ENCODE measurements at regions not wholly inside any gene's neighbourhood (a gene's known extent, or its start where the extent isn't known, plus 50 kb on each side); places are given as distances from the start of the nearest gene placed in this dataset.

DNA sequence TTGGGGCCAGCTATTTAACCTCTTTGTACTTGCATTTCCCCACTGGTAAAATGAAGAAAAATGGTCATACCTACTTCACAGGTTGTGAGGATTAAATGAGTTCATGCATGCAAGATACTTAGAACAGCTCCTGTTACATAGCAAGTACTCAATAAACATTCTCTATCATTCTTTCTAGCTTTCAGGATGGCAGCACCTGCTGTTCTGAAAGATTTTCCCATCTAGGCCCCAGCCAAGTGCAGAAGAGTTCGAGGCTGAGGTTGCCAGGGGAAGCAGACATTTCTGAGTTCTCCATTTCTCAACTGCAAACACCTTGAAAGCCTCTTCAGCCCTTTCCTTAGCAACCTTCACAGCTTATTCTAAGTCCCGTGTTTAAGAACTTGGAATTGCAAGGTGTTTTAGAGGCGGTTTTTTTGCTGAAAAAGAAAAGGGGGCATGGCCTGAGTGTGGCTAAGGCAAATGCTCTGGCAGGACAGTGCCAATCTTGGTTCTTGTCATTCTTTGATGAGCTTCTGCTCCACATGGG lies 73.0 kb upstream of the PRMT8 start:
- no peak overlapping the region for H3K27ac ChIP-seq (replicated peaks)
- no peak for DNase-seq (ENCODE audit: low read depth in 1 of 2, low spot score in 1 of 2)
- no peak overlapping the region for H3K4me3 ChIP-seq (replicated peaks; ENCODE audit: insufficient read depth, low read length)
- TF ChIP-seq GABPA (IDR thresholded peaks at IDR 0.05; ENCODE audit: low read depth) = no peak
- TF ChIP-seq POLR2AphosphoS5 (IDR thresholded peaks at IDR 0.05; ENCODE audit: low read depth) = no peak
- TF ChIP-seq, protein P1, sequence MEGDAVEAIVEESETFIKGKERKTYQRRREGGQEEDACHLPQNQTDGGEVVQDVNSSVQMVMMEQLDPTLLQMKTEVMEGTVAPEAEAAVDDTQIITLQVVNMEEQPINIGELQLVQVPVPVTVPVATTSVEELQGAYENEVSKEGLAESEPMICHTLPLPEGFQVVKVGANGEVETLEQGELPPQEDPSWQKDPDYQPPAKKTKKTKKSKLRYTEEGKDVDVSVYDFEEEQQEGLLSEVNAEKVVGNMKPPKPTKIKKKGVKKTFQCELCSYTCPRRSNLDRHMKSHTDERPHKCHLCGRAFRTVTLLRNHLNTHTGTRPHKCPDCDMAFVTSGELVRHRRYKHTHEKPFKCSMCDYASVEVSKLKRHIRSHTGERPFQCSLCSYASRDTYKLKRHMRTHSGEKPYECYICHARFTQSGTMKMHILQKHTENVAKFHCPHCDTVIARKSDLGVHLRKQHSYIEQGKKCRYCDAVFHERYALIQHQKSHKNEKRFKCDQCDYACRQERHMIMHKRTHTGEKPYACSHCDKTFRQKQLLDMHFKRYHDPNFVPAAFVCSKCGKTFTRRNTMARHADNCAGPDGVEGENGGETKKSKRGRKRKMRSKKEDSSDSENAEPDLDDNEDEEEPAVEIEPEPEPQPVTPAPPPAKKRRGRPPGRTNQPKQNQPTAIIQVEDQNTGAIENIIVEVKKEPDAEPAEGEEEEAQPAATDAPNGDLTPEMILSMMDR (IDR thresholded peaks at IDR 0.05; ENCODE audit: insufficient read depth, low read length) = no peak
- TF ChIP-seq, protein P2, sequence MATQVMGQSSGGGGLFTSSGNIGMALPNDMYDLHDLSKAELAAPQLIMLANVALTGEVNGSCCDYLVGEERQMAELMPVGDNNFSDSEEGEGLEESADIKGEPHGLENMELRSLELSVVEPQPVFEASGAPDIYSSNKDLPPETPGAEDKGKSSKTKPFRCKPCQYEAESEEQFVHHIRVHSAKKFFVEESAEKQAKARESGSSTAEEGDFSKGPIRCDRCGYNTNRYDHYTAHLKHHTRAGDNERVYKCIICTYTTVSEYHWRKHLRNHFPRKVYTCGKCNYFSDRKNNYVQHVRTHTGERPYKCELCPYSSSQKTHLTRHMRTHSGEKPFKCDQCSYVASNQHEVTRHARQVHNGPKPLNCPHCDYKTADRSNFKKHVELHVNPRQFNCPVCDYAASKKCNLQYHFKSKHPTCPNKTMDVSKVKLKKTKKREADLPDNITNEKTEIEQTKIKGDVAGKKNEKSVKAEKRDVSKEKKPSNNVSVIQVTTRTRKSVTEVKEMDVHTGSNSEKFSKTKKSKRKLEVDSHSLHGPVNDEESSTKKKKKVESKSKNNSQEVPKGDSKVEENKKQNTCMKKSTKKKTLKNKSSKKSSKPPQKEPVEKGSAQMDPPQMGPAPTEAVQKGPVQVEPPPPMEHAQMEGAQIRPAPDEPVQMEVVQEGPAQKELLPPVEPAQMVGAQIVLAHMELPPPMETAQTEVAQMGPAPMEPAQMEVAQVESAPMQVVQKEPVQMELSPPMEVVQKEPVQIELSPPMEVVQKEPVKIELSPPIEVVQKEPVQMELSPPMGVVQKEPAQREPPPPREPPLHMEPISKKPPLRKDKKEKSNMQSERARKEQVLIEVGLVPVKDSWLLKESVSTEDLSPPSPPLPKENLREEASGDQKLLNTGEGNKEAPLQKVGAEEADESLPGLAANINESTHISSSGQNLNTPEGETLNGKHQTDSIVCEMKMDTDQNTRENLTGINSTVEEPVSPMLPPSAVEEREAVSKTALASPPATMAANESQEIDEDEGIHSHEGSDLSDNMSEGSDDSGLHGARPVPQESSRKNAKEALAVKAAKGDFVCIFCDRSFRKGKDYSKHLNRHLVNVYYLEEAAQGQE (IDR thresholded peaks at IDR 0.05; ENCODE audit: insufficient replicate concordance, low read depth) = no peak
- no peak for TF ChIP-seq SPI1 (IDR thresholded peaks at IDR 0.05; ENCODE audit: borderline replicate concordance, low read depth)
- H3K27me3 ChIP-seq (ENCODE audit: insufficient read depth, poor library complexity, severe bottlenecking) = no peaks in the 10 kb centered on the region

DNA sequence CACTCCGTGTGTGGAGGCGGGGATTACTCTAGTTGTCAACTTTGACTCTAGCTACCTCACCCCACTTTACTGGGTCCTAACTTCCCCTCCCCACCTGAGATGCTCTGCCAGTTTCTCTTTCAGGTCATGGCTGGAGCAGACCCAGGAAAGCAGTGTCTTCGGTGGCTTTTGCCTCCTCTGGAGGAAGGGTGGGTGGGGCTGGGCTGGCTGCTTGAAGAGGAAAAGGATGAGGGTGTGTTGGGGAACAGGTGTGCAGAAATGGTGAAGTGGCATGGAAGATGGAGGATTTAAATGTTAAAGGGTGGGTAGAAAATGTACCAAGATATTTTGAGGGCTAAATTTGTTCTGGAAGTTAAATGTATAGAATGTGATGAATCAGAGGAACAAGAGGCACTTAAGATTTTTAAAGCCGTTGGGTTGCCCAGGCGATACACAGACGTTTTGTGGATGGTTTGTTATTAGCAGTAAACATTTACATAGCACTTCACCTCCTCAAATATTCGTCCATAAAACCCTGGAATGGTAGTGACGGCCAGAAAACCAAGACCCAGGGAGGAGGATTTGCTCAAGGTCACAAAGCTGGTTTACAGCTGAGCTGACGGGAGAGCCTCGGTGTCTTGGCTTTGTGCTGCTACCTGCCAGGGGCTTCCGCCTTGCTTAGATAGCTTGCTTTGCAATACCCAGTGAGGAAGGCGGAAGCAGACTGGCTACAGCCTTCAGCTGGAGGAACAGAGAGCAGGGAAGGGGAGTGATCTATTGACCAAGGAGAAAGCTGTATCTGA lies 72.2 kb upstream of the PRMT8 start:
- Histone ChIP-seq H3K27ac (replicated peaks) (no peak overlapping the region), H3K4me3 (replicated peaks; ENCODE audit: insufficient read depth, low read length) (no peak overlapping the region), H3K27me3 (ENCODE audit: insufficient read depth, poor library complexity, severe bottlenecking) (no peaks in the 10 kb centered on the region)
- TF ChIP-seq, protein P2 (IDR thresholded peaks at IDR 0.05; ENCODE audit: insufficient replicate concordance, low read depth) = no peak
- TF ChIP-seq SPI1 (IDR thresholded peaks at IDR 0.05; ENCODE audit: borderline replicate concordance, low read depth) = no peak
- no peak for TF ChIP-seq POLR2AphosphoS5 (IDR thresholded peaks at IDR 0.05; ENCODE audit: low read depth)
- TF ChIP-seq, protein P1 (IDR thresholded peaks at IDR 0.05; ENCODE audit: insufficient read depth, low read length) = no peak
- no peak for TF ChIP-seq GABPA (IDR thresholded peaks at IDR 0.05; ENCODE audit: low read depth)
- no peak for DNase-seq (ENCODE audit: low read depth in 1 of 2, low spot score in 1 of 2)

DNA sequence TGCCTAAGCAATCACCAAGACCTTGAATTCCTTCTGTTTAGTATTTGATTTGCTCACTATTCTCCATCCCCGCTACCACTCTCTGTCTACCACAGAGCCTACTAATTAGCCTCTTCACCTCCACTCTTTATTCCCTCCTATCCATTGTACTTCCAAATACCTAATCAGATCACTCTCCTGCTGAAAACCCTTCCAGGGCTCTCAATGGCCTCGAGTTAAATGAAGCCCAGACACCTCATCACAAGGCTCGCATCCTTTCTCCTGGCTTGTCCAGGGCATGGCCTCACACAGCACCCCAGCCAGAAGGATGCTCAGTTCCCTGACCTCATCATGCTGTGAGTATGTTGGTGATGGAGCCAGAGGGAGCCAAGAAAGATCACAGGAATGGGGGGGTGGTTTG lies 71.4 kb upstream of the PRMT8 start:
- Histone ChIP-seq H3K4me3 (replicated peaks; ENCODE audit: insufficient read depth, low read length) (no peak overlapping the region), H3K27me3 (ENCODE audit: insufficient read depth, poor library complexity, severe bottlenecking) (no peaks in the 10 kb centered on the region), H3K27ac (replicated peaks) (no peak overlapping the region)
- DNase-seq (ENCODE audit: low read depth in 1 of 2, low spot score in 1 of 2) = no peak
- TF ChIP-seq, protein P1 (IDR thresholded peaks at IDR 0.05; ENCODE audit: insufficient read depth, low read length) = no peak
- TF ChIP-seq, protein P2 (IDR thresholded peaks at IDR 0.05; ENCODE audit: insufficient replicate concordance, low read depth) = no peak
- TF ChIP-seq GABPA (IDR thresholded peaks at IDR 0.05; ENCODE audit: low read depth) (no peak), SPI1 (IDR thresholded peaks at IDR 0.05; ENCODE audit: borderline replicate concordance, low read depth) (no peak), POLR2AphosphoS5 (IDR thresholded peaks at IDR 0.05; ENCODE audit: low read depth) (no peak)

All from HL-60 (cell line).